DND-41 (cell line): ENCODE measurements at regions not wholly inside any gene's neighbourhood (a gene's known extent, or its start where the extent isn't known, plus 50 kb on each side); places are given as distances from the start of the nearest gene placed in this dataset.
"Not testable (repeated sequence)": the region's sequence is repeated elsewhere in the genome, so short reads cannot be mapped to it uniquely, and the experiment has no call there.

ENCODE experiments used
- ATAC-seq: fragments of 200-7000 bp; cut with Tn5 transposase; 3 replicates; pipeline ENCODE4 v1.9.1; 2021; ENCODE audit warnings: low read depth; ENCODE audit not compliant: insufficient read depth
- DNase-seq: peaks from one replicate; pipeline ENCODE4 v3.0.0-alpha.2; 2020
- H2AFZ ChIP-seq: 2 replicates; pipeline ENCODE4 v1.6.0; 2012; ENCODE audit warnings: low read depth, low read length
- H3K27ac ChIP-seq: 2 replicates; pipeline ENCODE4 v1.5.1; 2012; ENCODE audit warnings: low read length, inconsistent platforms
- H3K27me3 ChIP-seq: fragments of 200-600 bp; sonication (generic); 2 replicates; pipeline ENCODE4 v1.6.0; 2012; ENCODE audit warnings: low read length, mild to moderate bottlenecking, inconsistent platforms; ENCODE audit not compliant: insufficient read depth, poor library complexity
- H3K36me3 ChIP-seq: 2 replicates; pipeline ENCODE4 v1.5.1; 2012; ENCODE audit warnings: low read length, inconsistent platforms; ENCODE audit not compliant: insufficient read depth
- H3K4me1 ChIP-seq: 2 replicates; pipeline ENCODE4 v1.5.1; 2012; ENCODE audit warnings: mild to moderate bottlenecking, low read length; ENCODE audit not compliant: insufficient read depth
- H3K4me2 ChIP-seq: 2 replicates; pipeline ENCODE4 v1.6.0; 2012; ENCODE audit warnings: mild to moderate bottlenecking, moderate library complexity, low read length, inconsistent platforms; ENCODE audit not compliant: insufficient read depth
- H3K4me3 ChIP-seq, 2 experiments: fragments of 200-600 bp in 1 of 2; shearing (Covaris generic) in 1 of 2; 2 replicates each; pipeline ENCODE4 v1.5.1; 2012 to 2016; ENCODE audit warnings: inconsistent platforms in 2 of 2, low read length in 2 of 2, mild to moderate bottlenecking in 2 of 2, low read depth in 1 of 2, moderate library complexity in 1 of 2
- H3K79me2 ChIP-seq: 2 replicates; pipeline ENCODE4 v1.6.0; 2012; ENCODE audit warnings: low read length, inconsistent platforms; ENCODE audit not compliant: insufficient read depth
- H3K9ac ChIP-seq: 2 replicates; pipeline ENCODE4 v1.6.0; 2012; ENCODE audit warnings: low read depth, mild to moderate bottlenecking, inconsistent platforms, low read length, moderate library complexity
- H3K9me3 ChIP-seq: 2 replicates; pipeline ENCODE4 v1.5.1; 2012; ENCODE audit warnings: low read length, moderate library complexity, mild to moderate bottlenecking, inconsistent platforms; ENCODE audit not compliant: insufficient read depth, severe bottlenecking
- H4K20me1 ChIP-seq: 2 replicates; pipeline ENCODE4 v1.6.0; 2012; ENCODE audit warnings: low read length; ENCODE audit not compliant: insufficient read depth
- EZH2 ChIP-seq: IDR thresholded peaks from 3 replicates; pipeline ENCODE4 v1.6.1; 2012; ENCODE audit warnings: borderline replicate concordance, low read depth, mild to moderate bottlenecking, moderate library complexity, low read length, inconsistent platforms; ENCODE audit not compliant: severe bottlenecking
- TF ChIP-seq, protein P1 (sequence below): IDR thresholded peaks from 2 replicates; pipeline ENCODE4 v1.5.1; 2012; ENCODE audit warnings: borderline replicate concordance, low read length, moderate library complexity, mild to moderate bottlenecking; ENCODE audit not compliant: poor library complexity, severe bottlenecking; ENCODE audit errors: extremely low read depth

DNA sequence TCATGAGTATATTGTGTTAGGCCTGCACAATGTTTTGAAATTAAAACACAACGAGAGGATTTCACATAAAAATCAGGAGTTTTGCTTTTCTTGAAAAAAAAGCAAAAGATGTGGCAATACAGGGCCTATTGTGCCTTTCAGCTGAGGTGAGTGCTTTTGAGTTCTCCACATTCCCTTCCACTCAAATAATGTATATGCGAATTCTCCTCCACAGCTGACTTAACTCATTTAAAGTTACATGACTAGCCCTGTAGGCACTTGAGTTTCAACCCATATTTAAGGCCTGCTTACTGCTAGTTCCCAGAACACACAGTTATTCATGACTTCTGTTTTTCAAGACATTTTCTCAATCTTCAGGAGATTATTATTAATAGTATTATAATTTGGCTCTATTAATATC, 353.1 kb downstream of the NUP35 start:
- ATAC-seq (no peak), DNase-seq (no peak)
- H3K4me2 ChIP-seq, result no peak overlapping the region
- H3K4me1 ChIP-seq, result no peaks in the 10 kb centered on the region
- H3K36me3 ChIP-seq, result no peaks in the 10 kb centered on the region
- H3K27ac ChIP-seq, result no peak overlapping the region
- H3K9ac ChIP-seq, result no peak overlapping the region
- no peak for TF ChIP-seq EZH2
- TF ChIP-seq, protein P1, sequence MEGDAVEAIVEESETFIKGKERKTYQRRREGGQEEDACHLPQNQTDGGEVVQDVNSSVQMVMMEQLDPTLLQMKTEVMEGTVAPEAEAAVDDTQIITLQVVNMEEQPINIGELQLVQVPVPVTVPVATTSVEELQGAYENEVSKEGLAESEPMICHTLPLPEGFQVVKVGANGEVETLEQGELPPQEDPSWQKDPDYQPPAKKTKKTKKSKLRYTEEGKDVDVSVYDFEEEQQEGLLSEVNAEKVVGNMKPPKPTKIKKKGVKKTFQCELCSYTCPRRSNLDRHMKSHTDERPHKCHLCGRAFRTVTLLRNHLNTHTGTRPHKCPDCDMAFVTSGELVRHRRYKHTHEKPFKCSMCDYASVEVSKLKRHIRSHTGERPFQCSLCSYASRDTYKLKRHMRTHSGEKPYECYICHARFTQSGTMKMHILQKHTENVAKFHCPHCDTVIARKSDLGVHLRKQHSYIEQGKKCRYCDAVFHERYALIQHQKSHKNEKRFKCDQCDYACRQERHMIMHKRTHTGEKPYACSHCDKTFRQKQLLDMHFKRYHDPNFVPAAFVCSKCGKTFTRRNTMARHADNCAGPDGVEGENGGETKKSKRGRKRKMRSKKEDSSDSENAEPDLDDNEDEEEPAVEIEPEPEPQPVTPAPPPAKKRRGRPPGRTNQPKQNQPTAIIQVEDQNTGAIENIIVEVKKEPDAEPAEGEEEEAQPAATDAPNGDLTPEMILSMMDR, result no peak
- no peaks in the 10 kb centered on the region for H3K9me3 ChIP-seq
- H3K79me2 ChIP-seq, result no peaks in the 10 kb centered on the region
- no peaks in the 10 kb centered on the region for H3K27me3 ChIP-seq
- H2AFZ ChIP-seq, result no peak overlapping the region
- H3K4me3 ChIP-seq, result no peak overlapping the region
- H4K20me1 ChIP-seq, result no peaks in the 10 kb centered on the region

DNA sequence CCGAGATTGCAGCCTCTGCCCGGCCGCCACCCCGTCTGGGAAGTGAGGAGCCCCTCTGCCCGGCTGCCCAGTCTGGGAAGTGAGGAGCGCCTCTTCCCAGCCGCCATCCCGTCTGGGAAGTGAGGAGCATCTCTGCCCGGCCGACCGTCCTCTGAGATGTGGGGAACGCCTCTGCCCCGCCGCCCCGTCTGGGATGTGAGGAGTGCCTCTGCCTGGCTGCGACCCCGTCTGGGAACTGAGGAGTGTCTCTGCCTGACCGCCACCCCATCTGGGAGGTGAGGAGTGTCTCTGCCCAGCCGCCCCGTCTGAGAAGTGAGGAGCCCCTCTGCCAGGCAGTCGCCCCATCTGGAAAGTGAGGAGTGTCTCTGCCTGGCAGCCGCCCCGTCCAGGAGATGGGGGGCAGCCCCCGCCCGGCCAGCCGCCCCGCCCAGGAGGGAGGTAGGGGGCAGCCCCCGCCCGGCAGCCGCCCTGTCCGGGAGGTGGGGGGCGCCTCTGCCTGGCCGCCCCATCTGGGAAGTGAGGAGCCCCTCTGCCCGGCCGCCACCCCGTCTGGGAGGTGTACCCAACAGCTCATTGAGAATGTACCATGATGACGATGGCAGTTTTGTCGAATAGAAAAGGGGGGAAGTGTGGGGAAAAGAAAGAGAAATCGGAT, 354.8 kb downstream of the NUP35 start:
- not testable (repeated sequence) for H3K36me3 ChIP-seq, ATAC-seq, H3K79me2 ChIP-seq, H3K9me3 ChIP-seq, DNase-seq, H2AFZ ChIP-seq, H3K4me1 ChIP-seq, H3K4me2 ChIP-seq, H4K20me1 ChIP-seq, H3K27ac ChIP-seq, H3K4me3 ChIP-seq, H3K9ac ChIP-seq, H3K27me3 ChIP-seq

DNA sequence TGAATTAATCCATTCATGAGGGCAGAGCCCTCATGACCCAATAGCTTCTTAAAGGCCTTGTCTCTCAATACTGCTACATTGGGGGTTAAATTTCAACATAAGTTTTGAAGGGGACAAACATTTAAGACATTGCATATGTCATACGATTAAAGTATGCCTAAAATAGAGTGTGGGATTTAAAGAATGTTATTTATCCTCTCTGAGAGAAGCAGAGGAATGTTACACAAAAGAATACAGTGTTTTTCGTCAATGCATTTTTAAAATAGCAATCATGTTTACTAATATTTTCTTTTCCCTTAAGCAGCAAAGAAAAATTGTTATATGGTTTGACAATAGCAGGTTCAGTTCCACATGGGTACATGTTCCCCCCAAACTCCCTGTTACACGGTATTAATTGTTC, 363.1 kb downstream of the NUP35 start:
- ATAC-seq (no peak), DNase-seq (no peak)
- Histone ChIP-seq H3K27ac (no peak overlapping the region), H4K20me1 (no peaks in the 10 kb centered on the region), H3K27me3 (no peaks in the 10 kb centered on the region), H3K79me2 (no peaks in the 10 kb centered on the region), H3K4me1 (no peaks in the 10 kb centered on the region), H3K4me3 (no peak overlapping the region), H3K9ac (no peak overlapping the region), H3K36me3 (no peaks in the 10 kb centered on the region), H2AFZ (no peak overlapping the region), H3K9me3 (no peaks in the 10 kb centered on the region), H3K4me2 (no peak overlapping the region)
- no peak for TF ChIP-seq EZH2
- TF ChIP-seq, protein P1, result no peak

DNA sequence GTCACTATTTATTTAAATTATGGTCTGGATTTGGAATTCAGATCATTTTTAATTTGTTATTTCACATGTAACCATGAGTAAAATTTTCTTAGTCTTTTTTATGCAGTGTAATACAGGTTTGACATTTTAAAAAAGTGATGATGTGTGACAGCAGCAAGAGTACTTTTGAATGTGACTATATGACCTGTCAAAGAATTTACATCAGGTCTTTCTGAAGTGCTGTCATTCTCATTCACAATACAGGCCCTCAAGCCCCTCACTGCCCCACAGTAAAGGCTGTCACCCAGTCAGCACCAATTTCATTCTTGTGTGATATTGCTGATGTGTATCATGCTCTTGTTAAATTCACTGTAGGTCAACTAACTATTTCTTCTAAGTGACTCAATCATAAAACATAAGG, 364.2 kb downstream of the NUP35 start:
- H3K27me3 ChIP-seq, result no peaks in the 10 kb centered on the region
- no peak overlapping the region for H2AFZ ChIP-seq

More for the DNA sequence above, 364.2 kb downstream of the NUP35 start:
- Histone ChIP-seq H4K20me1 (no peaks in the 10 kb centered on the region), H3K4me3 (no peak overlapping the region), H3K9me3 (no peaks in the 10 kb centered on the region), H3K79me2 (no peaks in the 10 kb centered on the region), H3K27ac (no peak overlapping the region), H3K4me2 (no peak overlapping the region), H3K4me1 (no peaks in the 10 kb centered on the region), H3K9ac (no peak overlapping the region), H3K36me3 (no peaks in the 10 kb centered on the region)
- no peak for ATAC-seq
- TF ChIP-seq, protein P1, result no peak
- no peak for TF ChIP-seq EZH2
- DNase-seq, result no peak
